Trophoblast cell (in vitro differentiated cells and primary cell): ENCODE measurements at regions not wholly inside any gene's neighbourhood (a gene's known extent, or its start where the extent isn't known, plus 50 kb on each side); places are given as distances from the start of the nearest gene placed in this dataset.

Experiments
- DNase-seq, 2 donors: peaks; one replicate each; pipeline ENCODE4 v3.0.0-alpha.2; 2016
- H2AFZ ChIP-seq: 2 replicates; pipeline ENCODE4 v1.6.1; 2013; ENCODE audit warnings: low read length, moderate library complexity, mild to moderate bottlenecking; ENCODE audit not compliant: insufficient read depth, poor library complexity
- H2AK5ac ChIP-seq: 2 replicates; pipeline ENCODE4 v1.6.1; 2013; ENCODE audit warnings: mild to moderate bottlenecking, low read length
- H2BK120ac ChIP-seq: 2 replicates; pipeline ENCODE4 v1.6.1; 2013; ENCODE audit warnings: low read length, mild to moderate bottlenecking, moderate library complexity; ENCODE audit not compliant: insufficient read depth, poor library complexity
- H2BK12ac ChIP-seq: 2 replicates; pipeline ENCODE4 v1.6.1; 2013; ENCODE audit warnings: mild to moderate bottlenecking, low read length, moderate library complexity
- H2BK5ac ChIP-seq: 2 replicates; pipeline ENCODE4 v1.6.1; 2013; ENCODE audit warnings: low read length, low read depth, moderate library complexity, mild to moderate bottlenecking; ENCODE audit not compliant: poor library complexity
- H3K14ac ChIP-seq: 2 replicates; pipeline ENCODE4 v1.6.1; 2013; ENCODE audit warnings: mild to moderate bottlenecking, low read length
- H3K18ac ChIP-seq: 2 replicates; pipeline ENCODE4 v1.6.1; 2013; ENCODE audit warnings: mild to moderate bottlenecking, low read length
- H3K23ac ChIP-seq: 2 replicates; pipeline ENCODE4 v1.6.1; 2013; ENCODE audit warnings: low read length
- H3K27ac ChIP-seq: 2 replicates; pipeline ENCODE4 v1.5.1; 2013; ENCODE audit warnings: low read depth, mild to moderate bottlenecking, inconsistent platforms, low read length, moderate library complexity
- H3K27me3 ChIP-seq: 2 replicates; pipeline ENCODE4 v1.6.1; 2013; ENCODE audit warnings: inconsistent platforms, mild to moderate bottlenecking, low read length, moderate library complexity; ENCODE audit not compliant: insufficient read depth
- H3K36me3 ChIP-seq, 2 experiments: 1 replicate in 1 of 2; 2 replicates in 1 of 2; pipeline ENCODE4 v1.6.1; 2013; ENCODE audit warnings: low read length in 2 of 2, mild to moderate bottlenecking in 2 of 2, moderate library complexity in 1 of 2; ENCODE audit not compliant: insufficient read depth in 2 of 2, control insufficient read depth in 1 of 2
- H3K4ac ChIP-seq: 2 replicates; pipeline ENCODE4 v1.6.1; 2013; ENCODE audit warnings: low read depth, mild to moderate bottlenecking, low read length, moderate library complexity
- H3K4me1 ChIP-seq, 2 experiments: 1 replicate in 1 of 2; 2 replicates in 1 of 2; pipeline ENCODE4 v1.6.1; 2013; ENCODE audit warnings: low read length in 2 of 2, mild to moderate bottlenecking in 2 of 2, moderate library complexity in 1 of 2; ENCODE audit not compliant: insufficient read depth in 2 of 2, control insufficient read depth in 1 of 2
- H3K4me2 ChIP-seq: 2 replicates; pipeline ENCODE4 v1.6.1; 2013; ENCODE audit warnings: inconsistent platforms, mild to moderate bottlenecking, low read length, moderate library complexity
- H3K4me3 ChIP-seq: 2 replicates; pipeline ENCODE4 v1.5.1; 2013; ENCODE audit warnings: mild to moderate bottlenecking, low read depth, low read length, inconsistent platforms
- H3K79me1 ChIP-seq: one replicate; pipeline ENCODE4 v1.6.1; 2013; ENCODE audit warnings: low read length
- H3K79me2 ChIP-seq: 2 replicates; pipeline ENCODE4 v1.6.1; 2013; ENCODE audit warnings: low read length, mild to moderate bottlenecking; ENCODE audit not compliant: control insufficient read depth, insufficient read depth, poor library complexity
- H3K9ac ChIP-seq: 2 replicates; pipeline ENCODE4 v1.6.1; 2013; ENCODE audit warnings: mild to moderate bottlenecking, low read length
- H3K9me3 ChIP-seq: 2 replicates; pipeline ENCODE4 v1.6.1; 2013; ENCODE audit warnings: low read depth, mild to moderate bottlenecking, control low read depth, inconsistent platforms, low read length; ENCODE audit not compliant: insufficient read depth
- H4K12ac ChIP-seq: 2 replicates; pipeline ENCODE4 v1.6.1; 2013; ENCODE audit warnings: low read depth, mild to moderate bottlenecking, low read length, moderate library complexity
- H4K8ac ChIP-seq: 2 replicates; pipeline ENCODE4 v1.6.1; 2013; ENCODE audit warnings: low read depth, mild to moderate bottlenecking, low read length, moderate library complexity
- H4K91ac ChIP-seq: one replicate; pipeline ENCODE4 v1.6.1; 2013; ENCODE audit warnings: low read depth, mild to moderate bottlenecking, low read length, moderate library complexity
- WGBS: extraction: QIAGEN DNeasy Blood & Tissue Kit; methylation state at CpG from one replicate; pipeline ENCODE4 v1.1.7; 2013; ENCODE audit warnings: missing lambda C conversion rate; ENCODE audit not compliant: insufficient read length, insufficient coverage; ENCODE audit errors: extremely low coverage; 5-methylcytosine and 5-hydroxymethylcytosine counted together

DNA sequence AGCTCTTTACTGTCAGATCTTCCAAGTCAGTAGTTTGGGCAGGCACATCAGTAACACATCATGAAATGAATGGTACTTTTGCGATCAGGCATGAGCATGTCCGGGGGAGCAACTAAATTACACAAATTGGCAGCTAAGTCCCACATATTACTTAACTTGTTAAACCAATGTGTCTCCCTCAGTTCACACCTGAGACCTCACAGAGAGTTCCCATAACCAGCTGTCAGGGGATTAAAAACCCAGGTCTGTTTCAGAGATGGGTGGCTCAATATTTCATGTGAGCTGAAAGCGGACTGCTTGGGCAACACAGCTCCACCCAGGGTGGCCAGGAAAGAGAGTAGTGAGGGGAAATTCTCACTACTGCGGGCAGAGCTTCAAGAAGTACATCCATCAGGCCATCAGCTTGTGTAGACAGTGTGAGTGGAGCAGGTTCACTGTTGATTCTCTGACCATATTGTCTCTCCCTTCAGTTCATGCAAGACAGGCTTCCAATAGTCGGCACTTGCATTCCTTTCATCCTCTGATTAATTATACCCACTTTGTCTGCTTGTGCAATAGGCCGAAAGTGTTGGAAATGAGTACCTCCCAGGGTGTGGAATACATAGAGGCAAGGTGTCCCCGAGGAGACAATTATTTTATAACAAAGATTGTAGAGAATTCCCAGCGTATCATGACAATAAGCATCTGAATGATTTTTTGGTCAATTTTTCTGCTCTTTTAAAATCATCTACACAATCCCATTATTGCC, 139.9 kb downstream of the PTGER3 start:
- Histone ChIP-seq H3K9me3 (no peaks in the 10 kb centered on the region), H2AK5ac (no peak overlapping the region), H3K4me2 (no peak overlapping the region), H3K4me1 (no peaks in the 10 kb centered on the region), H3K27me3 (no peaks in the 10 kb centered on the region), H3K79me2 (no peaks in the 10 kb centered on the region), H2BK120ac (no peak overlapping the region), H3K36me3 (no peaks in the 10 kb centered on the region), H2AFZ (no peak overlapping the region), H3K4ac (no peak overlapping the region), H3K14ac (no peak overlapping the region), H3K79me1 (no peaks in the 10 kb centered on the region), H2BK5ac (no peak overlapping the region), H2BK12ac (no peak overlapping the region), H4K91ac (no peak overlapping the region), H3K18ac (no peak overlapping the region), H3K4me3 (no peak overlapping the region), H3K9ac (no peak overlapping the region), H4K12ac (no peak overlapping the region), H3K27ac (no peak overlapping the region), H3K23ac (no peak overlapping the region), H4K8ac (no peak overlapping the region)
- no CpG with 5 or more reads among the region's 8 CpGs for WGBS
- no peak for DNase-seq

DNA sequence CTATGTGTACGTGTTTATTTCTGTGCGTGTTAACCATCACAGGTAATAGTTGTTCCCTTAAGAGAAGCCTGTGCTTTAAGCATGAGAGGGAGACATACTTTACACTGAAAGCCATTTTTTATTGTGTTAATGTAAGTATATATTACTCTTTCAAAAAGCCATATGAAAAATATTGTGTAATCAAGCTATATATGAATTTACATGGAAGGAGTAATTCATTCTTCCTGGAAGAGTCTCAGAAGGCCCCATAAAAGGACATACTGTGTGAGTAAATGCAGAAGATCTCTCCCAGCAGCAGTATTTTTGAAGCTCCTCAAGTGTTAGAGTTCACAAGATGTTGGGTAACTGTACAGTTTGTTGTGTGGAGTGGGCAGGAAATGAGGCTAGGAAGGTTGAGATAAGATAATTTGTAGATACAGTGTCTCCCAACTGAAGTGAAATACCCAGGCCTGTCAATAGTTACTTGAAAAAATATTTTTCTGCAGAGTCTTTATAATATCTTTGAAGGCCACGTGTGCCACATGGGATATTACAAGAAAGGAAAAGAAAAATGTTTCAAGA, 138.3 kb downstream of the PTGER3 start:
- no peak overlapping the region for H4K12ac ChIP-seq
- H2AFZ ChIP-seq: no peak overlapping the region
- no peak overlapping the region for H3K14ac ChIP-seq
- H2BK120ac ChIP-seq: no peak overlapping the region
- H2BK12ac ChIP-seq: no peak overlapping the region
- H3K23ac ChIP-seq: no peak overlapping the region
- H3K27ac ChIP-seq: no peak overlapping the region
- H3K18ac ChIP-seq: no peak overlapping the region
- no CpG with 5 or more reads among the region's 3 CpGs for WGBS
- no peaks in the 10 kb centered on the region for H3K4me1 ChIP-seq
- H2BK5ac ChIP-seq: no peak overlapping the region
- H3K4me3 ChIP-seq: no peak overlapping the region
- no peaks in the 10 kb centered on the region for H3K27me3 ChIP-seq
- no peaks in the 10 kb centered on the region for H3K36me3 ChIP-seq
- no peak overlapping the region for H3K4me2 ChIP-seq
- no peak overlapping the region for H3K9ac ChIP-seq
- H4K91ac ChIP-seq: no peak overlapping the region
- no peak overlapping the region for H3K4ac ChIP-seq
- H3K9me3 ChIP-seq: no peaks in the 10 kb centered on the region
- no peak for DNase-seq
- H2AK5ac ChIP-seq: no peak overlapping the region
- no peak overlapping the region for H4K8ac ChIP-seq
- no peaks in the 10 kb centered on the region for H3K79me1 ChIP-seq
- H3K79me2 ChIP-seq: no peaks in the 10 kb centered on the region

- Histone ChIP-seq H2BK12ac (no peak overlapping the region), H3K4me3 (no peak overlapping the region), H3K14ac (no peak overlapping the region), H3K9ac (no peak overlapping the region), H4K12ac (no peak overlapping the region), H3K79me2 (no peaks in the 10 kb centered on the region), H2BK120ac (no peak overlapping the region), H3K79me1 (no peaks in the 10 kb centered on the region), H3K4me1 (no peaks in the 10 kb centered on the region), H3K23ac (no peak overlapping the region), H2AFZ (no peak overlapping the region), H3K4me2 (no peak overlapping the region), H3K36me3 (no peaks in the 10 kb centered on the region), H3K18ac (no peak overlapping the region), H4K91ac (no peak overlapping the region), H2BK5ac (no peak overlapping the region), H2AK5ac (no peak overlapping the region), H3K27ac (no peak overlapping the region), H4K8ac (no peak overlapping the region), H3K9me3 (no peaks in the 10 kb centered on the region), H3K4ac (no peak overlapping the region), H3K27me3 (no peaks in the 10 kb centered on the region)
- DNase-seq: no peak
- no CpG with 5 or more reads among the region's 1 CpG for whole genome bisulfite sequencing
Measured at GRCh38 chr1:70910013-70910412, 137.6 kb downstream of the PTGER3 start.

- Histone ChIP-seq H3K18ac (no peak overlapping the region), H3K9ac (no peak overlapping the region), H3K23ac (no peak overlapping the region), H4K12ac (no peak overlapping the region), H3K4me3 (no peak overlapping the region), H2BK120ac (no peak overlapping the region), H3K27me3 (no peaks in the 10 kb centered on the region), H3K4ac (no peak overlapping the region), H2BK12ac (no peak overlapping the region), H2BK5ac (no peak overlapping the region), H3K27ac (no peak overlapping the region), H4K8ac (no peak overlapping the region), H4K91ac (no peak overlapping the region), H2AFZ (no peak overlapping the region), H3K14ac (no peak overlapping the region), H3K9me3 (no peaks in the 10 kb centered on the region), H3K4me1 (no peaks in the 10 kb centered on the region), H3K79me1 (no peaks in the 10 kb centered on the region), H2AK5ac (no peak overlapping the region), H3K4me2 (no peak overlapping the region), H3K79me2 (no peaks in the 10 kb centered on the region), H3K36me3 (no peaks in the 10 kb centered on the region)
- no peak for DNase-seq
- no CpG with 5 or more reads among the region's 3 CpGs for WGBS
Measured at GRCh38 chr1:70911861-70912260, 135.8 kb downstream of the PTGER3 start.
